ENCODE measurements at regions not wholly inside any gene's neighbourhood (a gene's known extent, or its start where the extent isn't known, plus 50 kb on each side); places are given as distances from the start of the nearest gene placed in this dataset.
"Not testable (repeated sequence)": the region's sequence is repeated elsewhere in the genome, so short reads cannot be mapped to it uniquely, and the experiment has no call there.

- DNase-seq (ENCODE audit: low spot score) = no peak
Observed at GRCh38 chr13:104625201-104625600, 1559.0 kb upstream of the SLC10A2 start.

DNA sequence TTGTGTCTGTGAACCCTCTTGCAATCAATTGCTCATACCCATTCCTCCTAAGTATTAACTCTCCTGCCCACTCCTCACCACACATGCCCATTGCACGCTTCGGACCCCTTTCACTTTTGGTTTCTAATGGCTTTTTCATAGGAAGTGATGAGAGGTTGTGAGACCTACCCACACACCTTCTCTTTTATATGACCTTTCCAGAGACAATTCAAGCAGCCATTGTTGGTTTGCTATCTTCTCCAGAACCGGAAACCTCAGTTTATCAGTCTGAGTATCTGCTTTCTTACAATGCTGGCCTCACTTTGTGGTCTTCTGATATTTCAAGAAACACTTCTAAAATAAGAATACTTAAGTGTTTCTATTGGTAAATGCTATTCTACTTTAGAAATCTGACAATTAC, 1550.8 kb upstream of the SLC10A2 start:
- DNase-seq (ENCODE audit: low spot score) = no peak

- no peak for DNase-seq (ENCODE audit: low spot score)
Observed at GRCh38 chr13:104614361-104615145, 1548.3 kb upstream of the SLC10A2 start.

GRCh38 chr13:104608331-104608730, 1542.1 kb upstream of the SLC10A2 start:
- no peak for DNase-seq (ENCODE audit: low spot score)

DNA sequence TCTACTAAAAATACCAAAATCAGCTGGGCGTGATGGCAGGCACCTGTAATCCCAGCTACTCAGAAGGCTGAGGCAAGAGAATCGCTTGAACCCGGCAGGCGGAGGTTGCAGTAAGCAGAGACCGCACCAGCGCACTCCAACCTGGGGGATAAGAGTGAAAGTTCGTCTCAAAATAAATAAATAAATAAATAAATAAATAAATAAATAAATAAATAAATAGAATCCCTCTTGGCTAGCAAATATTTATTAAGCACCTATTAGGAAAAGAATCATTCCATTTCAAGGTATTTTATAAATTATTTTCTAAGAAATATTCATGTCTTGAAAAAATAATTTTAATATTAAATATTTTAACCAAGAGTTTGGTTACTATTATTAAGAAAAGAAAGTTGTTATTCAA, 1539.2 kb upstream of the SLC10A2 start:
- not testable (repeated sequence) for DNase-seq (ENCODE audit: low spot score)

GRCh38 chr13:104597546-104598180, 1531.4 kb upstream of the SLC10A2 start:
- DNase-seq (ENCODE audit: low spot score) = no peak

DNA sequence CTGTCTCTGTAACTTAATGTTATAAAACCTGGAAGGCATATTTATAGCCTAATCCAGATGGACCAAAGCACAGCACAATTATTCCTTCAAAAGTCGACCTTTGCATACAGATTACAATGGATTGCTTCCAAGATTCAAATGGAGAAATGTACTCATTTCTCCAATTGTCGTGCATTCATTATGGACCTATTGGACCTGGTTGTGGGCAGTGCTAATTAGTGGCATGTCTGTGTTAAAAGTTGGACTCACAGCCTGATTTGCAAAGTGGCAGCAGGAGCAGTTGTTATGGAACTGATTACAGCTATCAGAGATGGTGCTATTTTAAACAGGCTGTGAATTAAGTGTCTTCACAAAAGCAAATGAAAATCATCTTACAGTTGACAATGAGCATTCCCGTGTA, 1529.3 kb upstream of the SLC10A2 start:
- DNase-seq (ENCODE audit: low spot score) = no peak

GRCh38 chr13:104594806-104595205, 1528.6 kb upstream of the SLC10A2 start:
- DNase-seq (ENCODE audit: low spot score) = no peak

DNA sequence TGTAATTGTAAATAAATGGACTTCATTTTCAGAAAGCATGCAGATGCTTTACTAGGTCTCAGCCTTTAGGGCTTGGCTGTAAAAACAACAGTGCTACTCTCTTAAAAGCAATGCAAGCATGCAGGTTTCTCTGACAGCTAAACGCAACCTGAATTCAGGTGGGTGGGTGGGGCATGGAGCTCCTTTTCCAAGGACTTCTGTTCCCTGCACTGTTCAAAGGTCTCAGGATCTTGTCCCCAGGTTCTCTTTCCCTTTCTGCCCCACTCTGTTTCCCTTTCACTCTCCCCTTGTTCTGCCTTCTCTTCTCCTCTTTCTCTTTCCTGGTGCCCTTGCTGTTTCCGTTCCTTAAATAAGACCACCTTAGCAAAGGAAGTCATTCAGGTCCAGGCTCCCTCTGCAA, 1527.5 kb upstream of the SLC10A2 start:
- no peak for DNase-seq (ENCODE audit: low spot score)

DNA sequence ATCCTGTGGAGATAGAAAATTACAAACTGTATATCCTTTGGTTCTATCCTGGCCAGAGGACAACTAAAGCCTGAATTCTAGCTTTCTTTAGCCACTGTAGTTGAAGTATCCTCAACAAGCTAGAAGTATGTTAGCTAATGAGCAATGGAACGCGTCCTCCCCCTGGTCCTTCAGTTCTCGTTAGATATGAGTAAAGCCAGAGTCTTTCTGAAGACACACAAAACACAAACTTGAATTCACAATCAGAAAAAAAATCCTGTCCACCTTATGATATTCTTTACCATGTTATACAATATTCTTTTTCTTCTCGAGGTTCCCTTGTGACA, 1527.0 kb upstream of the SLC10A2 start:
- no peak for DNase-seq (ENCODE audit: low spot score)

- peak; percentile 25 for DNase-seq (ENCODE audit: low spot score)
Observed at GRCh38 chr13:104592545-104593250, 1526.5 kb upstream of the SLC10A2 start.

GRCh38 chr13:104592127-104592526, 1525.9 kb upstream of the SLC10A2 start:
- DNase-seq (ENCODE audit: low spot score) = peak; percentile 95

GRCh38 chr13:104586051-104586746, 1520.0 kb upstream of the SLC10A2 start:
- DNase-seq (ENCODE audit: low spot score) = peak; percentile 84

GRCh38 chr13:104584481-104584880, 1518.3 kb upstream of the SLC10A2 start:
- DNase-seq (ENCODE audit: low spot score) = no peak

- no peak for DNase-seq (ENCODE audit: low spot score)
Observed at GRCh38 chr13:104580931-104581330, 1514.7 kb upstream of the SLC10A2 start.

DNA sequence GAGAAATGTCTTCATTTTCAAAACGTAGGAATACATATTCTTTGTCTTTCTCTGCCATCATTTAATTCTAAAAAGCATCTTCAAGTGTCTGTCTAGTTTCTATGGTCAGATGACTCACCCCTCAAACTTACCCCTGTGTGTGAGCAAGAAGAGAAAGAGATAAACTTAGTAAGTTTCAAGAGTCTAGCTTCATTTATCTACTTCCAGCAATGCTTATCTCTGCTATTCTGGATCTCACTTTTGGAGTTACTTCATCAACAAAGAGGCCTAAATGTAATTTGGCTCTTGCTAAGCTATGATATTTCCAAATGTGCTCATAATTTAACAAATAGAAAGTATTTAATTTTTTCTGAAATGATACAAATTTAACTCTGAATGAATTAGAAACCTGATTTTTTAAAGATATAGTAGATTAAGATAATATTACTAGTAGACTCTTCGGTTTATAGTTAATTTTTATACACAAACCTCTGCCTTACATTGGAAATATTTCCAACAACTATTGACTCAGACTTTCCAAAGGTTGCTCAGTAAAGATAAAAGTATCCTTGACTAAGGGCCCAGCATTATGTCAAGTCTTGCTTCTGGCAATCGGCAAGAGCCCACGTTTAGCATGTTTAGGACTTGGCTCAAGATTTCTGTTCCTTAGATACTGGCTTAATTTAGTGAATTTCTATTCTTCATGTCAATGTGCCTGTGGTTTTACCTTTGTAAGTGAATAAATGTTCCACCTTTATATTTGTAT, 1511.0 kb upstream of the SLC10A2 start:
- peak; percentile 22 for DNase-seq (ENCODE audit: low spot score)

- DNase-seq (ENCODE audit: low spot score) = no peak
Observed at GRCh38 chr13:104571893-104572229, 1505.6 kb upstream of the SLC10A2 start.

DNA sequence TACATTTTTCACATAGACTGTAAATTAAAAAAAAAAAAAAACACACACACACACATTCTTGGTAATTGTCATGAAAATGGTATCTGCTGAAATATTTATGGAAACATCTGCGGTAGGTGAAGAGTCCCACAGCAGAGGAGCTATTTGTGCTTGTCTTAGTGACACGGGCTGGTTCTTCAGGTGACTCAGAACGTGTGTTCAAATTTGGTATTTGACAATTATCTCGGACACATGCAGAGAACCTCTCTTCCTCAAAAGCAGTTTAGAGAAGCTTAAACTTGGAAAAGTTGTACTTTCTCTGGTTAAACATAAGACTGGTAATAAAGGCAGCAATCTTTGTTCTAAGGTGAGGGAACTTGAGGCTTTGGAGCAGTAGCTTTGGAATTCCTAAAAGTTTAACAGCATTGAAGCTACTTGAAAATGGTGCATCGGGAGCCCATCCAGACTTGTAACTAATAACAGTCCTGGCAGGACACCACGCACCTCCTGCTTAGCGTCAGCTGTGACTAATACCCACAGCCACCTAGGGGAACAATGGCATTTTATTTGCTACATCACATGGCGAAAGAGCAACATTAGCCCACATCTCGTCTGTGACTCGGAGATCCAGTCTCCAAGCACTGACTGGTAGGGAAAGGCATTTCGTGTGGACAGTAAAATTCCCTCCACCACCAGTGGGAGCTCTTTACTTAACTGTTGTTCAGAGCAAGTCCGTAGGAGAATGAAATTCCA, 1505.1 kb upstream of the SLC10A2 start:
- peak; percentile 97 for DNase-seq (ENCODE audit: low spot score)

- no peak for DNase-seq (ENCODE audit: low spot score)
Observed at GRCh38 chr13:104567114-104567513, 1500.9 kb upstream of the SLC10A2 start.

DNA sequence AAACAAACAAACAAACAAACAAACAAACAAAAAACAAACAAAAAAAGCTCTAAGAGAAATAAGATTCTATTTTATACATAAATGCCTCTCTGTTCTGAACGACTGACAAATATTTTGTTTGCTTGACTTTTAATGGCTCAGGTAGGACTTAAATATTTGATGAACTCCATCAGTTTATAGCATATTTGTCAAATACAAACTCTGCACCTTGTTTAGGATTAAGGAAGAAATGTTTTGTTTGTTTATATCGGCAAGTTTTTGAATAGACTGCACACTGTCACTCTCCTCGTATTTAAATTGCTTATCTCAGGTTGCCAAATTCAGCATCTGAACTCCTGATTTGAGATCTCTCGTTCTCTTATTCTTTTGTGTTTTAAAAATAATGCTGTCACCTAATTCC, 1499.7 kb upstream of the SLC10A2 start:
- no peak for DNase-seq (ENCODE audit: low spot score)

GRCh38 chr13:104553896-104554295, 1487.7 kb upstream of the SLC10A2 start:
- DNase-seq (ENCODE audit: low spot score) = no peak

All from kidney tubule cell (primary cell).